ENCODE measurements at regions not wholly inside any gene's neighbourhood (a gene's known extent, or its start where the extent isn't known, plus 50 kb on each side); places are given as distances from the start of the nearest gene placed in this dataset.

GRCh38 chr1:184141361-184141880 lies 89.9 kb downstream of the TSEN15 start:
- DNase-seq = no peak

GRCh38 chr1:184143449-184143848 lies 91.9 kb downstream of the TSEN15 start:
- no peak for DNase-seq

DNA sequence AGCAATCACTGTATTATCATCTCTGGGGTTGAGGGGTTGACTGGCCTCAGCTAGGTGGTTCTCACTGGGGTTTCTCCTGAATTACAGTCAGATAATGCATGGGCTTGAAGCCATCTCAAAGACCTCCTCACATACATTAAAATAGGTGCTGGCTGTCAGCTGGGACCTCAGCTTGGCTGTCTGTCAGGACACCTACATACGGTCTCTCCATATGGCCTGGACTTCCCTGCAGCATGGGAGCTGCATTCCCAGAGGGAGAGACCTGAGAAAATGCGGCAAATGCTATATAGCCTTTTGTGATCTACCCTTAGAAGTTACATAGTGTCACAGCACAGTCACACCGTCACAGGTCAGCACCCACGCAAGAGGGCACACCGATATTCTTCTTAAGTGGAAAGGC lies 93.6 kb downstream of the TSEN15 start:
- no peak for DNase-seq

DNA sequence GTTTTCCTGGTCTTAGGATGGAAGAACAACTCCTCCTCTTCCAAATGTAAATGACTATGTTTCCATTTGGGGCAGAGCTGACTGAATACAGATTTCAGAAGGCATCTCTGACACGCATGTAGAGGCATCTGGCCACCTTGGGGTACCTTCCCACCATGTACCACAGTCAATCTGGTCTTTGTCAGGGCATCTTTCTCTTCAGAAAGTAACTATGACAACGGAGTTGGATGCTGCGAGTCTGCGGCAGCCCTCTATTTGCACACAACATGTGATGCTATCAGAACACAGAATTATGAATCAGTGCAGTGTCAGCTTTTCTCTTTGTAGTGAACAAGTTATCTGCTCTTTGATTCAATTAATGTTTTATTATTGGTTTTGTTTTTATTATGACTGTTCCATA lies 94.7 kb downstream of the TSEN15 start:
- DNase-seq = no peak

DNA sequence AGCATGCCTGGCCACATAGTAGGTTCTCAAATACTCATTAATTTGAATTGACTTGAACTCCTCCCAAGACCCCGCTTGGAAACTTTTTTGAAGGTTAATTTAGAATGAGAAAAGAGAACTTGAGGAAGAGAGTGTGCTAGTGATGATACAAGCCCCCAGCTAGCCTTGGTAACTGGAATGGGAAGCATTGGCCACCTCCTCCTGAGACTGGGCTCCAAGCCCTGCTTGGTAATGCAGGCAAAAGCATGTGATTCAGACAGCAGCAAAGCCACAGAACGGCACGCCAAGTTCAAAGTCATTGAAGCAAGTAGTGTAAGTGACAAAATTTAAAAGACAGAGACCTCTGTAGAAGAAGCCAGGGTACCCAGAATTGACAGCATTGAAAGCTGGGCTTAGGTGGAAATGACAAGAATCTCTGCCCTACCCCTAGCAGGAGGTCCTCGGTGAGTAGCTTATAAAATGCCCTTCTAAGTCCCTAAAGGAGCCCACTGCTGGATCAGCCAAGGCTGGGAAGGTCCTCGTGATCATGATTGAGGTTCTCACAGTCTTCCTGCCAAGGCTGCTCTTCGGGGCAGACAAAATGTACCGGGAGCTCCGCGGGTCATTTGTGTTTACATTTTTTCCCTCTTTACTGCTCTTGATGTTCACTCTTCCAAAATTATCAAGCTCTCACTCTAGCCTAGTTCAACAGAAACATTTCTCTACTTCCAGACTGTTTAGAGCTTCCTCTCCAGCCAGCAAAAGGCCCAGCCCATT lies 99.4 kb downstream of the TSEN15 start:
- no peak for DNase-seq

GRCh38 chr1:184152434-184152898 lies 100.9 kb downstream of the TSEN15 start:
- no peak for DNase-seq

DNA sequence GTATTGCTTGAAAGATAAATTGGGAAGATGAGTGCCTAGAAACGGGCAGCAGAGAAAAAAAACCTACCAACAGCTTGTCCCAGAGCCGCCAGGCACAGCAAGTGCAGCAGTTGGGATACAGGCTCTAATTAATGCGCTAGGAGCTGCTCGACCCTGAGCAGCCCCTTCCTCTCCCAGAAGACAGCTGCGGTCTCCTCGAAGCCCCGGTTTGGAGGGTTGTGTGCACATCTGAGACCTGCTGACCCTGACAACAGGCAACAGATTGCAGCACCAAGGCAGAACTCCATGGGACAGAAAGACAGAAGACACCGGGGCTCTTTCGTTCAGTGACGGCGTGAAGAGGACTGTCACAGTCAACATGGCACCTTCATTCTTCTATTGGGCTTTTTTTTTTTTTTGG lies 101.4 kb downstream of the TSEN15 start:
- DNase-seq = no peak

DNA sequence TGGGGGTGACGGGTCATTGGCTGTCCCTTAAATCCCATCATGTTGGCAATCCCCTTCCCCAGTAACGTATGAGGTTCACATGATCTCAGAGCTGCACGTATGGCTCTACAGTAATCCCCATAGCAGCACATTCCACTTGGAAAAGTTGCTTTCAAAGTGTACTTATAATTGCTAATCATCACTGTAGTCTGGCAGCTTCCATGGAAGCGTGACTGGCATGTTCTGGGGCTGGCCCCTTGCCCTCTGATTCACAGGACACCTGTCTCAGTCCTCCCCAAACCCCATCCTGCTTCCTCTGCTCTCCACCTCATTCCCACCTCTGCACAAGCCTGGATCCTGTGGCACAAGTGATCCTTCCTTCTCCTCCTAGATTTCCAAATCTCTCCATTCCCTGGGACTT lies 102.2 kb downstream of the TSEN15 start:
- DNase-seq = no peak

GRCh38 chr1:184156521-184157393 lies 105.2 kb downstream of the TSEN15 start:
- DNase-seq = no peak

DNA sequence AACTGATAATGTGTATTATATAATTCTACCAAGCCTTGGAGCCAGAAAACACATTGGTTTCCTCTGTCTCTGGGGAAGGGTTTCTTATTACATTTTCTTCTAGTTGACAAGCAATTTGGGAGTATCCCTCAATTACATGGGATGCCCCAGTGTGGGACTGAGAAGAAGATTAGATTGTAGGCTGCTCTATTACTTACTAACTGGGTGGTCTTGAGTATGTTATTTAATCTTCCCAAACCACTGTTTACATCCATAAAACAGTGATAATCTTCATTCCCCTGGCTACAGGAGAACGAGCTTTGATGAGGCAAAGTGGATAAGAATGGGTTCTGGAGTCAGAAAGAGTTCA lies 105.8 kb downstream of the TSEN15 start:
- DNase-seq = no peak

GRCh38 chr1:184158896-184159681 lies 107.6 kb downstream of the TSEN15 start:
- no peak for DNase-seq

DNA sequence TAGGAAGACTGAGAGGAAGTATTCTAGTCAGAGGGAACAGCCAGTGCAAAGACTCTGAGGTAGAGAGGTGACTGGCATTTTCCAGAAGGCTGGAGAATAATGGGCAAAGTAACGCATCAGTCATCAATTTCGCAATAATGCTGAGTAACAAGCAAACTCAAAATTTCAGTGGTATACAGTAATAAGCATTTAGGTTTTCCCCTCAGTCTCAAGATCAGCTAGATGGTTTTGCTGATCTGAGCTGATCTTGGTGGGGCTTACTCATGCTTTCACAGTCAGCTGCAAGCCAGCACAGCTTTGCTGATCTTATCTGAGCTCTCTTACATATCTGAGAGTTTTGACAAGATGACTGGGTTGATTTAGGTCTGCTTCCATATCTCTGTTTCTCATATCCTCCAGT lies 108.7 kb downstream of the TSEN15 start:
- no peak for DNase-seq

GRCh38 chr1:184161071-184161698 lies 109.7 kb downstream of the TSEN15 start:
- no peak for DNase-seq

DNA sequence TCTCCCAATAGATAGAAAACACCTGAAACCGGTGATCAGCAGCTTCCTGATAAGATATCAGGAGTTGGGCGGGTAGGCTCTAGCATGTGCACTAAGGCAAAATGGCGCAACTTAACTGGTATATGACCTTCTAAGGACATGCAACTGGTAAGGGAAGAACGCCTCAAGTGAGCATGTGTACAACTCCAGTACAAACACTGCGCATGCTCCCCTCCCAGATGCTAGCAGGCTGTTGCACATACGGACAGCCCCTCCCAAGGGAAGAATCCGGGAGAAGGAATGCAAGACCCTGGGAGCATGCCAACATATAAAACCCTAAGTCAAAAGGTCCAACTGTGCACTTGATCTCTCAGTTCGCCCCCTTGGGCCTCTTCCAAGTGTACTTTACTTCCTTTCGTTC lies 110.8 kb downstream of the TSEN15 start:
- DNase-seq = no peak

DNA sequence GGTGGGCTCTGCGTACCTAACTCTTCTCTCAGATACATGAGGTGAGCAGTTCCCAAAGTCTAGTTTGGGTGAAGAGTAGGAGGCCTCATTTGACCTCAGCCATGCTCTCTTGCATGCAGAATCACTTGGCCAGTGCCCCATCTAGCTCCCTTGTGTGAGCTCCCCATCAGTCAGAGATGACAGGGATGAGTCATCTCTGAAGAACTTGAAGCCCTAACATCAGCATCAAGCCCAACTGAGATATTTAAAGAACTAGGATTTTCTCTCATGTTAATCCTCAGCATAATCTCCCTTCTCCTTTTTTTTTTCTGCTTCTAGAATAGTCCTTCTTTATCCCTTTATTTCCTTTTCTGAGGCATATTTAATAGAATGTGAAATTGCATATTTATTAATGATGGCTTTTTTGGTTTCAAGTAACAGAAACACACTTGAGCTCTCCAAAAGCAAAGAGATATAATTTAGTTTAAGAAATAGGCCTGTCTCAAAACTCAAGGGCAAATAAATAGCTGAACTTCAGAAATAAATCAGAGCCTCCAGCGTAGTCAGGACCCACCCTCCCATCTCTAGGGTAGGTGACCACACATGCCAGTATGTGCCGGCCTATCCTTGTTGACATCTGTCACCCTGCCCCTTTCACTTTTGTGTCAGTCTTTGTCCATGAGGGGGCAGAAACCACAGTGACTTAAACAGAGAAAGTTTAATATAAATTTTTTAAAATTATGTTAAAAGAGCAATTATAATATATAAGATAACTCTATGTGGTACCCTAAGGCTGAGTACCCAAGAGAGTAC lies 112.3 kb downstream of the TSEN15 start:
- DNase-seq = no peak

DNA sequence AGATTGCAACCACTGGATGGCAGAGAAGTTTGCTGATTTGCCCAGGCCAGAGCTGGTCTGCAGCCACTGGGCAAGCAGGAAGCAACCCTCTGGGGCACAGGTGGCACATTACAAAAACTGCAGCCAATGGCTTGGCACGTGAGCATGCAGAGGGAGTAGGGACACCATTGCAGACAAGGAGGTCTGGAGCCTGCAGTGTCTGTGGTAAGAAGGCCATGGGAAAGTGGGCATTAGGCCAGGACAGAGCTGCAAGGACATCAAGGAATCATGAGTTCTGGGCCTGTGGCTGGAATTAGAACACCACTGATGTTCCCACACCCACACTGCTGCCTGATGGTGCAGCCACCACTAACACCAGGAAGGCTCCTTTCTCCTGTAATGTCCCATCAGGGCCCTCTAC lies 113.0 kb downstream of the TSEN15 start:
- no peak for DNase-seq

DNA sequence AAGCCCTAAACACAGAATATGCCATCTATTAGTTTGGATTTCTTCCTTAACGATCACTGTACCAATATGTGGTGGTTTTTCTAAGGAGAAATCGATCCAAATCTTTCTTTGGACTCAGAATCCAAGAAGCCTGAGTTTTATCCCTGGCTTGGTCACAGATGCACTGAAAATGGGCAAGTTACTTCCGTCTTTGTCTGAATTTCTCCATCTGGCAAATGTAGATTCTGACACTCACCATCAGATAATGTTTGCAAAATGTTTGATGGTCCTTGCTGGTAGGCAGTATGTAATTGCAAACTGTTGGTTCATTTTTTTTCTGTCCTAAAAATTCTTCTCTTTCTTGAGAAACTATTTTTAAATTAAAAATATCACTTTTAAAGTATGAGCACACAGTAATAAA lies 115.0 kb downstream of the TSEN15 start:
- DNase-seq = no peak

DNA sequence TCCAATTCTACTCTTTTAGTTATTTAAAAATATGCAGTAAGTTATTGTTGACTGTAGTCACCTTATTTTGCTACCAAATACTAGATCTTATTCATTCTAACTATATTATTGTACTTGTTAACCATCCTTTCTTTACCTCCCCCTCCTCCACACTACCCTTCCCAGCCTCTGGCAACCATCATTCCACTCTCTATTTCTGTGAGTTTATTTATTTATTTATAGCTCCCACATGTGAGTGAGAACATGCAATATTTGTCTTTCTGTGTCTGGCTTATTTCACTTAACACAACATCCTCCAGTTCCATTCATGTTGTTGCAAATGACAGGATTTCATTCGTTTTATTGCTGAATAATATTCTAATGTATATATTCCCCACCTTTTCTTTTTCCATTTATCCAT lies 115.8 kb downstream of the TSEN15 start:
- DNase-seq = no peak

GRCh38 chr1:184170719-184171118 lies 119.2 kb downstream of the TSEN15 start:
- DNase-seq = no peak

- no peak for DNase-seq
Observed at GRCh38 chr1:184176058-184176457, 124.5 kb downstream of the TSEN15 start.

- DNase-seq = no peak
Observed at GRCh38 chr1:184181044-184181443, 129.5 kb downstream of the TSEN15 start.

GRCh38 chr1:184183919-184184318 lies 132.4 kb downstream of the TSEN15 start:
- no peak for DNase-seq

Measured in stimulated activated CD4-positive, alpha-beta T cell treated with anti-CD3 and anti-CD28 coated beads, Interleukin-4, amount 100 ng/mL, for 4 hours (primary cell).